ENCODE measurements at regions not wholly inside any gene's neighbourhood (a gene's known extent, or its start where the extent isn't known, plus 50 kb on each side); places are given as distances from the start of the nearest gene placed in this dataset.

DNA sequence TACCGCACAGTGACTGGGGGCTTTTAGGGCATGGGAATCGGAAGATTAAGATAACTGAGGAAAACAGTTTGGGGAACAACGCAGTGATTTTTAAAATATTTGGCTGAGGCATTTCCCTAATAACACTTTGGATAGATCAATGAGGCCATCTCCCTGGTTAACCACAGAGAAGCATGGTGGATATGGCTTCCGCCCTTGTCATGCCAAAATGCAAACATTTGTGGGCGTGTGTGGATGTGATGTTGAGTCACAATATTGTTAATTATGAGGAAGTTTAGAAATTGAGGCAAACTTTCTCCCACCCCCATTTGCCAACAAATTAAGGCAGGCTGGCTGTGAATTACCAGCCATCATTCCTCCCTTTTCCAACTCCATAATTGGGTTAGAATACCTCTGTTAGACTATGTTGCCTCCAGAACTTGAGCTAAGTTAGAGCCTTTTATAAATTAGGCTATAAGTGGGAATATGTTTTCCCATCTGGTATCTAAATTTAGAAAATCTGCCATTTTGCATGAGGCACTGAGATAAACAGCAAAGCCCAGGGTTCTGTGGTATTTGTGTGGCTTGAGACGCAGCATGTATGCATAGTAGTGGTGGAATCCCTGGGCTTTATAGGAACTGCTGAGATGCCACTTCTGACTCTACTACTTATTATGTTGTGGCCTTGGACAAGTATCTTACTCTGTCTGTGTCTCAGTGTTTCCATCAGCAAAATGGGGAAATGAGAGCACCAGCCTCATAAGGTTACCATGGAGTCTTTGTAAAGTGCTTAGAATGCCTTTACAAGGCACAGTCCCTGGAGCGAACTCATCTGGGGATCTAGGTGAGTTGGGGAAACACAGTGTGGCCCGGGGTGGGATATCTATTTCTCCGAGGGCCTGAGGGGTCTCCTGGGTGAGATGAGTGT is 154.6 kb downstream of the C1orf94 start:
- TF ChIP-seq, protein P1, sequence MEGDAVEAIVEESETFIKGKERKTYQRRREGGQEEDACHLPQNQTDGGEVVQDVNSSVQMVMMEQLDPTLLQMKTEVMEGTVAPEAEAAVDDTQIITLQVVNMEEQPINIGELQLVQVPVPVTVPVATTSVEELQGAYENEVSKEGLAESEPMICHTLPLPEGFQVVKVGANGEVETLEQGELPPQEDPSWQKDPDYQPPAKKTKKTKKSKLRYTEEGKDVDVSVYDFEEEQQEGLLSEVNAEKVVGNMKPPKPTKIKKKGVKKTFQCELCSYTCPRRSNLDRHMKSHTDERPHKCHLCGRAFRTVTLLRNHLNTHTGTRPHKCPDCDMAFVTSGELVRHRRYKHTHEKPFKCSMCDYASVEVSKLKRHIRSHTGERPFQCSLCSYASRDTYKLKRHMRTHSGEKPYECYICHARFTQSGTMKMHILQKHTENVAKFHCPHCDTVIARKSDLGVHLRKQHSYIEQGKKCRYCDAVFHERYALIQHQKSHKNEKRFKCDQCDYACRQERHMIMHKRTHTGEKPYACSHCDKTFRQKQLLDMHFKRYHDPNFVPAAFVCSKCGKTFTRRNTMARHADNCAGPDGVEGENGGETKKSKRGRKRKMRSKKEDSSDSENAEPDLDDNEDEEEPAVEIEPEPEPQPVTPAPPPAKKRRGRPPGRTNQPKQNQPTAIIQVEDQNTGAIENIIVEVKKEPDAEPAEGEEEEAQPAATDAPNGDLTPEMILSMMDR (IDR thresholded peaks at IDR 0.05), result no peak
- TF ChIP-seq EZH2 (IDR thresholded peaks at IDR 0.05; ENCODE audit: borderline replicate concordance, insufficient read depth, low read depth, low read length, poor library complexity, severe bottlenecking), result no peak

All from B cell (primary cell).